Ishikawa (cell line): ENCODE measurements at regions not wholly inside any gene's neighbourhood (a gene's known extent, or its start where the extent isn't known, plus 50 kb on each side); places are given as distances from the start of the nearest gene placed in this dataset.

Experiments used
- FOXM1 ChIP-seq: IDR thresholded peaks from 2 replicates; pipeline ENCODE4 v1.6.1; 2012; ENCODE audit warnings: low read depth, borderline replicate concordance
- ZBTB7A ChIP-seq: IDR thresholded peaks from 2 replicates; pipeline ENCODE4 v1.6.1; 2012; ENCODE audit warnings: low read depth
- TF ChIP-seq, protein P1 (sequence below): IDR thresholded peaks from 2 replicates; pipeline ENCODE4 v1.6.1; 2012; ENCODE audit warnings: low read depth, mild to moderate bottlenecking

DNA sequence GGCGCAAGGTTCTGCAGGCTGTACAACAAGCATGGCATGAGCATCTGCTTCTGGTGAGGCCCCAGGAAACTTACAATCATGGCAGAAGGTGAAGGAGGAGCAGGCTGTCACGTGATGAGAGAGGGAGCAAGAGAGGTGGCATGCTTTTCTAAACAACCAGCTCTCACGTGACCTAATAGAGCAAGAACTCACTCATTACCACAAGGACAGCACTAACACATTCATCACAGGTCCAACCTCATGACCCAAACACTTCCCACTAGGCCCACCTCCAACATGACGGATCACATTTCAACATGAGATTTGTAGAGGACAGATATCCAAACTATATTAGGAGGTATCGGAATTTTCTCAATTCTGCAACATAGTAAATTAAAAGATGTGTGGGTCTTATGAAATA is 108.8 kb upstream of the DLX2 start:
- TF ChIP-seq ZBTB7A (no peak), FOXM1 (no peak)
- TF ChIP-seq, protein P1, sequence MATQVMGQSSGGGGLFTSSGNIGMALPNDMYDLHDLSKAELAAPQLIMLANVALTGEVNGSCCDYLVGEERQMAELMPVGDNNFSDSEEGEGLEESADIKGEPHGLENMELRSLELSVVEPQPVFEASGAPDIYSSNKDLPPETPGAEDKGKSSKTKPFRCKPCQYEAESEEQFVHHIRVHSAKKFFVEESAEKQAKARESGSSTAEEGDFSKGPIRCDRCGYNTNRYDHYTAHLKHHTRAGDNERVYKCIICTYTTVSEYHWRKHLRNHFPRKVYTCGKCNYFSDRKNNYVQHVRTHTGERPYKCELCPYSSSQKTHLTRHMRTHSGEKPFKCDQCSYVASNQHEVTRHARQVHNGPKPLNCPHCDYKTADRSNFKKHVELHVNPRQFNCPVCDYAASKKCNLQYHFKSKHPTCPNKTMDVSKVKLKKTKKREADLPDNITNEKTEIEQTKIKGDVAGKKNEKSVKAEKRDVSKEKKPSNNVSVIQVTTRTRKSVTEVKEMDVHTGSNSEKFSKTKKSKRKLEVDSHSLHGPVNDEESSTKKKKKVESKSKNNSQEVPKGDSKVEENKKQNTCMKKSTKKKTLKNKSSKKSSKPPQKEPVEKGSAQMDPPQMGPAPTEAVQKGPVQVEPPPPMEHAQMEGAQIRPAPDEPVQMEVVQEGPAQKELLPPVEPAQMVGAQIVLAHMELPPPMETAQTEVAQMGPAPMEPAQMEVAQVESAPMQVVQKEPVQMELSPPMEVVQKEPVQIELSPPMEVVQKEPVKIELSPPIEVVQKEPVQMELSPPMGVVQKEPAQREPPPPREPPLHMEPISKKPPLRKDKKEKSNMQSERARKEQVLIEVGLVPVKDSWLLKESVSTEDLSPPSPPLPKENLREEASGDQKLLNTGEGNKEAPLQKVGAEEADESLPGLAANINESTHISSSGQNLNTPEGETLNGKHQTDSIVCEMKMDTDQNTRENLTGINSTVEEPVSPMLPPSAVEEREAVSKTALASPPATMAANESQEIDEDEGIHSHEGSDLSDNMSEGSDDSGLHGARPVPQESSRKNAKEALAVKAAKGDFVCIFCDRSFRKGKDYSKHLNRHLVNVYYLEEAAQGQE: no peak
